NCI-H187 treated with DMSO at 0.1 percent for 48 hours (cell line): ENCODE measurements at regions not wholly inside any gene's neighbourhood (a gene's known extent, or its start where the extent isn't known, plus 50 kb on each side); places are given as distances from the start of the nearest gene placed in this dataset.
"Not testable (repeated sequence)": the region's sequence is repeated elsewhere in the genome, so short reads cannot be mapped to it uniquely, and the experiment has no call there.

Experiments
- DNase-seq: peaks from one replicate; lab custom pipeline; 2025; lab: John Stamatoyannopoulos, UW

DNA sequence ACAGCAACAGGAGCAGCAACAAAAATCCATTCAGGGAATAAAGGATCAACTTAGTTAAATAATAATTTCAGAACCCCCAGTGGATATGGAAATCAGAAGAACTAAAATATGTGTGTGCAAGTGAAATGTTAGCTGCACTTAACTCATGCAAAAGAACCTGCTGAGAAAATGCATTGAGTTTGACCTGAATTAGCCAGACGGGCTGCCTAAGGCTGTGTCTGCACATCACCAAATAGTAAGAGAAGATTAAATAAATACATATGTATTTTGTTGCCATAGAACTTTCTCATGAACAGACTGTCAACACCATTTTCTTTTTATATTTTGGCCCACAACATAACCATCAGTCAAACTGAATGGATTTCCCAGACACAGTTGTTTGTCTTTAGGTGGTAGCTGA is 262.0 kb upstream of the PIK3C3 start:
- DNase-seq = no peak

DNA sequence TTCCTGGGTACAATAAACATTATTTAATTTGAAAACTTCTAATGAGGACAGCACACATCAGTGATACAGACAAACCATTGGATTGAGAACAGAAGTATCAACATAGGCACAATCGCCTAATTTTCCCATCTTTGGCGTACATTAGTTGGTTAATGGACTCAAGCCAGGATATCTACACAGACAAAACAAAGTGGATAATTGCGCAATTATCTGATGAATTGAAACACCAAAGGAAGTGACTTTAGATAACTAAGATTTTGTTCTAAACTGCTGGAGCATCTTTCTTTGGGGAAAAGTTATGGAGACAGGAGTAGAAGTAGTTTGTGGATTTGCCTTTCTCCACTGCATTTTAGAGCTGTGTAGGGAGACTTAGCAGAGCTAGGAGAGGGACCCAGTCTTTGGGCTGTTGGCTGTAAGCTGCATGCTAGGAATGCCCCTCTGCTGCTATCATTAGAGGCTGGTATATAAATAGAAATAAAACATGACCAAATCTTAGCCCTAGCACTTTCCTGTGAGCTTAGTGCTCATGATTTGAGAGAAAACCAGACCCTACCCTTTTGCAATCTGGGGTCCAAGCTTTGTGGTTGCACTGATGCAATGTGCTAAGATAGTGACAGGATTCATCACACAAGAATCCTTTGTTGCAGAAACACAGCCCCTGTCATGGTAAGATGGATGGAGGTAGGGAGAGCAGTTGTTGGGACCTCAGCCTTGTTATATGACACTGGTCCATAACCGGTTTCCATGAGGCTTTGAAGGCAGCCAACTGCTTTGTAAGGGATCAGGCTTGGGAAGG is 264.5 kb upstream of the PIK3C3 start:
- no peak for DNase-seq

DNA sequence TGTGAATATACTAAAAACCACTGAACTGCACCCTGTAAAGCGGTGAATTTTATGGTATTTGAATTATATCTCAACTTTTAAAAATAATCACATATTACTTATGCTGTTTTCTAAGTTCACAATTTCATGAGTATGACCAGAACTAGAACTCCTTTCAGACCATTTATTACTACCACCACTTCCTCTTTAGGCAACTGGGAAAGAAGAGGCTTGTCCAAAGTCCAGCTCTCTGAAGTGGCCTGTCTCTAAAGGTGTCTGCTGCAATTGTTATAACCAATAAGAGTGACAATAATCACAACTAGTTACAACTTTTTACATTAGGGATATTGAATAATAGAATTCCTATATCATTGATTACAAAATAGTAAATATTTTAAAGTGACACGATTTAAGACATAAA is 267.9 kb upstream of the PIK3C3 start:
- DNase-seq = no peak

DNA sequence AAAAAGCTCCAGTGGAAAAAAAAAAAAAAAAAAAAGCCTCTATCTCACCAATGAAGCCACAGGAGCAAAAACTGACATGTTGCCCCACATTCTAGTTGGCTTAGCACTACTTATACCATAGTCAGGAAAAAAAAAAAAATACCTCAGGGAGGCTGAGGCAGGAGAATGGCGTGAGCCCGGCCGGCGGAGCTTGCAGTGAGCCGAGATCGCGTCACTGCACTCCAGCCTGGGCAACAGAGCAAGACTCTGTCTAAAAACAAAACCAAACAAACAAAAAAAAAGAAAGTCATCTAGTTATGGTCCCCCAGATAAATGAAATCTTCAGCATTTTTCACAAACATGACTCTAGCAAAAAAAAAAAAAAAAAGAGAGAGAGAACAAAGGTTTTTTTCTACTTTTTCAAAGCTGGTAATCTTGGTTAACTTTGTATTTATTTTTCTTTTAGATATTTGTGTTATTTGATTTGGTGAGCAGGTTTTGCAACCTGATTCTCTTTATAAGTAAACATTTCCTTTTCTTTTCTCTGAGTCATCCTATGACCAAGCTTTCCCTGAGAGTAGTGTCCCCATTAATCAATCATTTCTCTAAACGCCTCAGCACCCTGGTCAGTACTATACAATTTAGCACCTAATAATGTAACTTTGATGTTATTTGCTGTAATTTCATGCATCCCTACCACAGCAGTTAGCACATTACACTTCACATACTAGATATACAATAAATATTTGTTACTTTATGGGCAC is 273.7 kb upstream of the PIK3C3 start:
- DNase-seq = no peak

DNA sequence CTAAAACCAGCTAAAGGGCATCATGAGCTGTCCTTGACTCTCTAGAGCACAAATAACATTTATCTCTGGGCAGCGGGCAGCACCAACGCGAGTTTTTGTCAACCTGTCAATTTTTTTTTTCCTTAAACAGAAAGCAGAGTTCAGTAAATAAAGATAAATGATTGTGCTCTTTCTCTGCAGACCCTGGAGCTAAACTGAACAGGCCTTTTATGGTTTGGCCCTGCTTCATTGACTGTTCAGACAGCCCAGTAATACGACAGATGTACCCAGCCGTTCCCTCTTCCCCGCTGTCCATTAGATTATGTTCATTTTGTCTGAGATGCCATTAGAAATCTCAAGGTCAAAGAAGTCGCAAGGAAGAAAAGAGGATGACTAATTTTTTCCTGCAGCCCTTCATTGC is 280.5 kb upstream of the PIK3C3 start:
- DNase-seq = no peak

DNA sequence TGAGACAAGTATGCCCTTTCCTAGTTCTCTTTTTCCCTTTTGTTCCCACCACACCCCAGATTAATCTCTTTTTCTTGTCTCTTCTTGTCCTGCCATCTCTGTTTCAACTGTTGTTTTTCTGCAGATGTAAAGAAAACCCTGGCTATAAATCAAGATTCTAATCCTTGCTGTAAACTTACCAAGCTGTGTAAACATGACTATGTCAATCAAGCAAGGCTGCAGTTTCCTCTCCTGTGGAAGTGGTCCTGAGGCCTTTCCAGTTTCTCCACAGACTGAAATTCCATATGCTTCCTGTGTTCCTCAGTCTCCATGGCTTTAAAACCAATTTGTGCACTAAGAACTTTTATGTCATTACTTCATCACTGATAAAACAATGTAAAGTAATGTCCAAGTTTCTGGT is 288.8 kb upstream of the PIK3C3 start:
- DNase-seq = no peak

DNA sequence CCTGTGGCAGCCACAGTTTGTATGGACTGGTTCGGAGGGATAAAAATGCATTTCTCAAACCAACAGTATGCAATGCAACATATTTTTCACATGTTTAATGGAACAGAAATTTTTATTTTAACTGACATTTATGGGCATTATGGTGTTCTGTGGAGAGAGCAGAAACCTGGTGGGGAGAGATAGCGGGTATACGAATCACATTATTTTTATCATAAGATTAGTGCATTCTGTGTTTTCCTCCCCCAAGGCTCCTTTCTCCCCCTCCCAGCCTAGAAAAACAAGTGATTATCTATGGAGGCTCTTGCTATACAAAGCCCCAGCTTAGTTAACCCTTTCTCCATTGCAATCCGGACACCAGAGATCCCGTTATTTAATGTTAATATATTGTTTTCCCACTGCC is 289.8 kb upstream of the PIK3C3 start:
- no peak for DNase-seq

DNA sequence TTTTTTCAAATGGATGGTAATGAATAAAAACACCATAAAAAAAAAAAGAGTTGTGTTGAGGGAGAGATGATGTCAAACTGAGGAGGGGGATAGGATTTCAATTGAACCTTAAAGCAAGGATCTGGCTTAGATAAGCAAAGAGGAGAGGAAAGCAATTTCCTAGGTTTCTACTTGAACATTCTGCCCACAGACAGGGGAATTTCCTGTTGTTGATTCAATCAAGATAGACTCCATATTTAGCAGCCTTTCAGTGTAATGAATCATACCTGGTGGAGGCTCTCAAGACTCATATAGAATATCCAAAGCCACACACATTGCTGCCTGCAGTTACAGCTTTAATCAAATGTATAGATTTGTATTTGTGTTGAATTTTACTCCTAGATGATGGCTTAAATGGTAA is 294.4 kb upstream of the PIK3C3 start:
- no peak for DNase-seq

DNA sequence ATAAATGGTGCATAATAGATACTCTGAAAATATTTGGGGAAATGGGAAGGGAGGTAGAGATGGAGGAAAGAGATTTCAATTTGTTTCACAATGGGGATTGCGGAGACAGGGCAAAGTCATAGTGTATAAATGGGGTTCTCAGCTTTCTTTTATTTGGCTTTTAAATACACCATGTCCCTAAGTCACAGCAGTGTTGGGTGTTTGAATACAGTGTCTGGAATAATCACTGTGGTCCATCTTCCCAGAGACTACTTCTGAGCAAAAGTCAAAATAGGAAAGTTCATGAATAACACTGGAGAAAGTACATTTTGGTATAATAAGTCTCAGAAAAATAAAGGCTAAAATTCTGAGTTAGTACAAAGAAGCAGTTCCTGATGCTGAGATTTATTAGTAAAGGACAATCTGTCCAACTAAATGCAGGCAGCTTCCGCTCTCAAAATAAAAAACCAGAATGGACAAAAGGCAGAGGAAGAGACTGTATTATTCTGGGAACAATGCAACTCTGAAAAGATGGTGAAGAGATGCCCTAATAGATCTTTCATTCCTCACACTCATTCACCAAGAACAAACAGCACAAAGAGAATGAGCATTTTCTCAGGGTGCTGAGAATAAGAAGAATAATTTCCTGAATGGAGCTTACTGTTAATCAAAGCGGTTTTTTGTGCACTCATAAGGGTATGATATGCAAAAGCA is 295.4 kb upstream of the PIK3C3 start:
- no peak for DNase-seq

DNA sequence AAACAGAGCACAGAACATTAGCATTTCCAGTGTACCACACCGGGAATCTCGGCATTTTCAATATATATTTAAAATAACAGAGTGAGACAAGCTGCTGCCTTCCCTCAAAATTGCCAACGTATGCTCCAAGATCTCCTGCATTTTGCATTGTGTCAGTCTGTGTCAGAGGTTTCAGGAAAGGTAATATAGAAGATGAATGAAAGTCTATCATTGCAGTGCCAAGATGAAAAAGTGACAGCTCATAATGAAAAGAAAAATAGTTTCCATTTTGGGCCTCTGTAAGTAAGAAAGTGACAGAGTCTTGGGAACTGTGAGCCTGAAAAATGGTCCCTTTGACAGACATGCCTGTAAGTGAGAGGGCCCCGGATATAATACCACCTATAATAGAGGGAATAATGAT is 297.8 kb upstream of the PIK3C3 start:
- DNase-seq = no peak

DNA sequence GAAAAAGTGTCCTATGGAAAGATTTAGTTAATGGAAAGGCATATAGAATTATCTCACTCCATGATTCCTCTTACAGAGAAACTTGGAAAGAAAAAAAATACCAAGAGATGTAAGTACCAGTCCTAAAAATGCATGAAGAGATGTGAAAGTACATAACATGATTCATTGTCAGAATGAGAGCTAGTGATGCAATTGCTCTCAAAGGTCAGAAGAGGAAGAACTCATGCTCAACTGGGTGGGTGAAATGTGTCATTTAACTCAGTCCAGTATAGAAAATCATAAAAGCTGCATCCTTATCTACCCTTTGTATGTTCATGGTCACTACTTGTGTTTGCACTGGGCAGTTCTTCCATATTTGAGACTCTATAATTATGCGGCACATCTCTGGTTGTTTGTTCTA is 300.0 kb upstream of the PIK3C3 start:
- DNase-seq = no peak

DNA sequence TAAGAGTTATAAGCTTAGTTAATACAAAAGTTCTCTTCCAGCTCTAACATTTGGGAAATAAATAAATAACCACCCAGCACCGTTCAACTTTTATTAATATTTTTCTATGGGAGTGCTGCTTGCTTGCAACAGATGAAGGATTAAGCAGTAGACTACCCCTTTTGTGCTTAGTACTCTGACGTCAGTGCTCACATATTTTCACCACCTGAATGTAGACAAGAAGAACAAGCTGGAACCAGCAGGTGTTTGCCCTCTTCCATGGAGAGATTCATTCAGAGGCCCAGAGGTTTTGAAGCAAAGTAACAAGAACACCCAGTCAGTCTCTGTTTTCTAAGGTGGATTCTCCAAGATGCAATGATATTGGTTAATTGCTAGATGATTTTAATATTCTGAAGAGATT is 307.1 kb upstream of the PIK3C3 start:
- no peak for DNase-seq

DNA sequence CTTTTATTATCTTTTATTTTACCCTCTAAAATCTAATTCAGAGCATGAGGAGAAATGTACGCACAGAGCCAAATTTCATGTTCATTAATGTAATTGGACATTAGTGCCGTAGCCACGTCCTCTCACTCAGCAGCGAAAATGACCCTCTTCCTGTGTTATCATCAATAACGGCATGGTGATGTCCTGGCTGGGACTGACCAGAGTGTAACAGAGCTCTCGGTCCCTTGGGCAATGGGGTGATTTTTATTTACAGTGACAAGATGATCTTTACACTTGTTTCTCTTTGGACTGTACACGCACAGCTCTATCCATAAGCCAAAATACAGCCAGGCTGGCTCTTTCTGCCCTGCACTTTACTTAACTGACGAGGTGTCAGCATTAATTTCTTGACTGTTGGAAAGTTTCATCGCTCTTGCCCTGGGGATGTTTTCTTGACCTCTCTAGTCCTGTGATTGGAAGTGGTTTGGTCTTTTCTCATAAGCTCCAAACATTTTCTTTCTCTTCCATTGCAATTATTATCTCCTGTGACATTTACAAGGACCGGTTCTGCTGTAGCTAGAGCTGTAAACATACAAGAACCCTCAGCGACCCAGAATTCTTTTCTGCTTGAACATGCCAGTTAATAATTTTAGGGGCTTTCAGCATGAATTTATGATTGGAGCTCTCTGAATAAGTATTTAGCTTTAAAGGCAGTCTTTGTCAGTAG is 308.0 kb upstream of the PIK3C3 start:
- DNase-seq = no peak

DNA sequence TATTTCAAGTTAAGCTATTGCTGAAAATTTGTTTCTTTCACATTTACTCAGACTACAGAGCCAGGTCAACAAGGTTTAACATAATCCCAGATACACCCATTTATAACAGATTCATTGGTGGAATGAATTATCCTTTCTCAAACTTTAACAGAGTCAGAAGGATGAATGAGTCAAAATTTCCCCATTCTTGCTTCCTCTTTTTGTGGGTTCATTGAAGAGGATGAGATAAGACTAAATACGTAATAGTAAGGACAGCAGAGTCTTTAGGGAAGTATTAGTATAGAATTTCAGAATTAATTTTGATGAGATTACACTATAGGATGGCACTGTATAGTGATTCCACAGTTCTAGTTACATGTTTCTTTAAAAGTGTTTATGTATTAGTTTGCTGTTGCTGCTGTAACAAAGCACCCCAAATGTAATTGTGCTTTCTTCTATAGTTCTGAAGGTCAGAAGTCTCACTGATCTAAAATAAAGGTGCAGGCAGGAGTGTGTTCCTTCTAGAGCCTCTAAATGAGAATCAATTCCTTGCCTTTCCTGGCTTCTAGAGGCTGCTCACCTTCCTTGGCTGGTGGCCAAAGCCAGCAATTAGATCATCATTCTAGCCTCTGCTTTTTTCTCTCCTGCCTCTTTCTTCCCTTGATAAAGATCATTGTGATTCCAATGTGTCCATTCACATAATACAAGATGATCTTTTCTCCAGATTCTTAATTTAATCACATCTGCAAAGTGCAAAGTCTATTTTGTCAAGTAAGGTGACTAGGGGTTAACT is 309.3 kb upstream of the PIK3C3 start:
- no peak for DNase-seq

DNA sequence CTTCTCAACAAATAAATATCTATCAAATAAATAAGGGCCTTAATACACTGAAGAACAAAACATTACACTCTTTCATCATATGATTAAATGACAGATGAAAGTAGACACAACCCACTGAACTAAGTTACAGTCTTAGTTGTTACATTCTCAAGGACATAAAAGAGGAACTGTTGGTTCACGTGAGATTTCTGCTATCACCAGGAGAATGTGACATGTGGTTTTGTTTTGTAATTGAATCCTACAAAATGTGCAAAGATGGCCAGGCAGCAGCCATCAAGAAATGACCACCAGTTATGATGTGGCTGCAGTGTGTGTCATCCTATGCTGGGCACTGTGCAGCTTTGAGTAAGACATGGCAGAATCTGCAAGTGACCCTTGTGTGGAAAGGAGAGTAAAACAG is 310.6 kb upstream of the PIK3C3 start:
- DNase-seq = no peak

DNA sequence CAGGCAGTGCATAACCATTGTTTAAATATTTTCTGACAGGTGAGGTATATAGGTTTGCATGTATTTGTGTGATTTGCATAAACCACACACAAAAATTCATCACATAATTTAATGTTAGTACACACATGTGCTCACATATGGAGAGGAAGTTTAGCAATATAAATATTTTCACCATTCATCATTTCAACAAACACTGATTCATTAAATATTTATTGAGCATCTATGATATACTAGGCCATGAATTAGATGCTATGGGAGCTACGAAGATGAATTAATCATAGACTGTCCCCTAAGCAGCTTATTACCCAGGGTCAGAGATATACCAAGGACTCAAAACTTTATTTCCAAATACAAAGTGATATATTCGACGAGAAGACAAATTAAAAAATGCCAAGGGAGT is 311.6 kb upstream of the PIK3C3 start:
- DNase-seq = no peak

DNA sequence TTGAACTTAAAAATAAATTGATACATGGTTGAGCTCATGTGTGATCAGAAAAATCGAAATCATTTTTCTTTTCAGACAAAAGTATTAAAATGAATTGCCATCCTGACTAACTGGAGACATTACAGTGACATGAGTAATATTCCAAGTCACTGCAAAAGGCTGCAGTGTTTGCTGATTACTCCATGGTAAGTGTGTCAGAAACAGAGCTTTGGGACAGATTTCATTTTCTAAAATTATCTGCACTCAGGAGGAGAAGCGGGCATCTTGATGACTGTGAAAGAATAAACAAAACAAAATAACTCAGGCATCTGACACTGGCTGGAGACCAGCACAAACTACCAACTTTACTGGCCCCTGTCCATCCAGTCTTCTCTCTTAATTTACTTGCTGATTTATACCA is 312.3 kb upstream of the PIK3C3 start:
- no peak for DNase-seq

DNA sequence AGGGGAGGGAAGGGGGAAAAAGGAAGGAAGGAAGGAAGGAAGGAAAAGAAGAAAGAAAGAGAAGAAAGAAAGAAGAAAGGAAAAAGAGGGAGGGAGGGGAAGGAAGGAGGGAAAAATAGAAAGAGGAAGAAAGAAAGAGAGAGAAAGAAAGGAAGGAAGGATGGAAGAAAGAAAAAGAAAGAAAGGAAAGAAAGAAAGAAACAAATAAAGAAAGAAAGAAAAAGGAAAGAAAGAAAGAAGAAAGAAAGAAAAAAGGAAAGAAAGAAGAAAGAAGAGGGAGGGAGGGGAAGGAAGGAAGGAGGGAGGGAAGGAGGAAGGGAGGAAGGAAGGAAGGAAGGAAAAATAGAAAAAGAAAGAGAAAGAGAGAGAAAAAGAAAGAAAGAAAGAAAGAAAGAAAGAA is 315.8 kb upstream of the PIK3C3 start:
- no peak for DNase-seq

DNA sequence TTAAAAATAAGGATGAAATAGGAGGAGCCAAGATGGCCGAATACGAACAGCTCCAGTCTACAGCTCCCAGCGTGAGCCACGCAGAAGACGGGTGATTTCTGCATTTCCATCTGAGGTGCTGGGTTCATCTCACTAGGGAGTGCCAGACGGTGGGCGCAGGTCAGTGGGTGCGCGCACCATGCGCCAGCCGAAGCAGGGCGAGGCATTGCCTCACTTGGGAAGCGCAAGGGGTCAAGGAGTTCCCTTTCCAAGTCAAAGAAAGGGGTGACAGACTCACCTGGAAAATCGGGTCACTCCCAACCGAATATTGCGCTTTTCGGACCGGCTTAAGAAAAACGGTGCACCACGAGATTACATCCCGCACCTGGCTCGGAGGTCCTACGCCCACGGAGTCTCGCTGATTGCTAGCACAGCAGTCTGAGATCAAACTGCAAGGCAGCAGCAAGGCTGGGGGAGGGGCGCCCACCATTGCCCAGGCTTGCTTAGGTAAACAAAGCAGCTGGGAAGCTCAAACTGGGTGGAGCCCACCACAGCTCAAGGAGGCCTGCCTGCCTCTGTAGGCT is 323.2 kb upstream of the PIK3C3 start:
- DNase-seq = not testable (repeated sequence)

DNA sequence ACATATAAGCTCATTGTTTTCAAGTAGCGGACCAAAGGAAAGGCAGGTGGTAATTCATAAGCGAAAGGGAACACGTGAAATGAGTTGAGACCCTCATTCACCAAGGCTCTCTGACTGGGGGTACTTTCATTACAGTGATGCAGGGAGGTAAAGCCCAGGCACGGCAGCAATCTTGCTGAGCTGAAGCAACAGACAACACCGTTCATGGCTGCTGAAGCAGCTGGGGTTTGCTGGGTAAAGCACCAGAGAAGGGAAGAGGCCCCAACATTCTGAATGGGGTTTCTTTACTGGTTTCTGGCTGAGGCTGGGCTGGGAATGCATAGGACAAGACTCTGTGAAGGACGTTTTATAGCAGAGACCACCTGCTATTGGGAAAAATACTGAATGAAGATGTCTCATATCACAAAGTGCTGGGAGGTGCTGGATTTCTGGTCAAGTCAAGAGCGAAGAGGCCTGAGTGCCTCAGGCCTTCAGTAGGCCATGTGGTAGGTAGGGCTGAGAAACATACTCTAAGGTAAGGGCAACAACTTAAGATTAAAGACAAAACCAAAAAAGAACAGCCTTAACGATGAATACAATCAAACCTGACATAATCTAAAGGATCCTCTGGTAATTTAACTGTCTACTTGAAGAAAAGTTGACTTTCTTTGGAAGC is 324.7 kb upstream of the PIK3C3 start:
- no peak for DNase-seq

DNA sequence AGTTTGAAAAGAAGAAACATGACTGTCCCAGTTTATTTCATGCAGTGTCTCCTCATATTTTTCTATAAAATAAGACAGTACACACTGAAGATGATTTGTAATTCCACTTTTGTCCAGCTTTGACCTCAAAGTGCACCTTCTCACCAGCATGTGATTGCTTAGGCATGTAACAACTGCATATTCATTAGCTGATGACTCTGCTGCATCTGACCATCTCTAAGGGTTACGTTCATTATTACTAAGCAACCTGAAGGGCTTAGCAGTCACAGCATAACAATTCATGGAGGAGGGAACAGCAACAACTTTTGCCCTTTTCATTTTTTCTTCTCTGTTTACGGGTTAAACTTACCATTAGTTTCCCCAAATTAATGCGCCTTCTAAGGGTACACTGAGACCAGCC is 330.6 kb upstream of the PIK3C3 start:
- DNase-seq = no peak
